T-helper 2 cell treated with Interferon-gamma antibody and Interleukin-4, amounts not matched to agents 5 μg/mL and 100 μg/mL, for 36 hours (primary cell): ENCODE measurements at regions not wholly inside any gene's neighbourhood (a gene's known extent, or its start where the extent isn't known, plus 50 kb on each side); places are given as distances from the start of the nearest gene placed in this dataset.

Experiments used
- DNase-seq: peaks from one replicate; pipeline ENCODE4 v3.0.0; 2021; ENCODE audit warnings: low spot score
- H3K27ac Mint-ChIP-seq: one replicate; pipeline ENCODE4 v1.8.0; 2021; ENCODE audit warnings: mild to moderate bottlenecking, mixed read lengths
- H3K27me3 Mint-ChIP-seq: one replicate; pipeline ENCODE4 v1.8.0; 2021; ENCODE audit warnings: low read depth, mixed read lengths
- H3K36me3 Mint-ChIP-seq: one replicate; pipeline ENCODE4 v1.8.0; 2021; ENCODE audit warnings: low read depth, mixed read lengths
- H3K4me1 Mint-ChIP-seq: one replicate; pipeline ENCODE4 v1.8.0; 2021; ENCODE audit warnings: low read depth, mixed read lengths
- H3K4me3 Mint-ChIP-seq: one replicate; pipeline ENCODE4 v1.8.0; 2022; ENCODE audit warnings: mild to moderate bottlenecking, moderate library complexity, mixed read lengths
- H3K9me3 Mint-ChIP-seq: one replicate; pipeline ENCODE4 v1.8.0; 2021; ENCODE audit warnings: mixed read lengths

- Mint-ChIP-seq H3K4me3 (no peak overlapping the region), H3K27me3 (peaks cover 7% of the 10 kb centered on the region), H3K9me3 (no peaks in the 10 kb centered on the region)
Observed at GRCh38 chr13:79674765-79675515, 194.0 kb downstream of the NDFIP2 start.

GRCh38 chr13:79673993-79674377 lies 193.0 kb downstream of the NDFIP2 start:
- no peak for DNase-seq
- no peaks in the 10 kb centered on the region for H3K9me3 Mint-ChIP-seq
- H3K27ac Mint-ChIP-seq, result no peak overlapping the region
- H3K27me3 Mint-ChIP-seq, result peaks cover 8% of the 10 kb centered on the region
- H3K4me3 Mint-ChIP-seq, result no peak overlapping the region
- H3K4me1 Mint-ChIP-seq, result no peaks in the 10 kb centered on the region
- no peaks in the 10 kb centered on the region for H3K36me3 Mint-ChIP-seq

More at GRCh38 chr13:79674765-79675515, 194.0 kb downstream of the NDFIP2 start:
- no peak overlapping the region for H3K27ac Mint-ChIP-seq
- DNase-seq, result no peak
- no peaks in the 10 kb centered on the region for H3K36me3 Mint-ChIP-seq
- H3K4me1 Mint-ChIP-seq, result no peaks in the 10 kb centered on the region

- DNase-seq, result no peak
- Mint-ChIP-seq H3K9me3 (no peaks in the 10 kb centered on the region), H3K27ac (no peak overlapping the region), H3K4me1 (no peaks in the 10 kb centered on the region), H3K27me3 (peaks cover 6% of the 10 kb centered on the region), H3K36me3 (no peaks in the 10 kb centered on the region), H3K4me3 (no peak overlapping the region)
Observed at GRCh38 chr13:79673310-79673992, 192.5 kb downstream of the NDFIP2 start.

GRCh38 chr13:79671420-79671819 lies 190.5 kb downstream of the NDFIP2 start:
- Mint-ChIP-seq H3K4me1 (no peaks in the 10 kb centered on the region), H3K4me3 (no peak overlapping the region), H3K27me3 (peaks cover 6% of the 10 kb centered on the region), H3K9me3 (no peaks in the 10 kb centered on the region), H3K36me3 (no peaks in the 10 kb centered on the region), H3K27ac (no peak overlapping the region)
- no peak for DNase-seq

- Mint-ChIP-seq H3K27me3 (peaks cover 9% of the 10 kb centered on the region), H3K27ac (no peak overlapping the region), H3K36me3 (no peaks in the 10 kb centered on the region), H3K4me1 (no peaks in the 10 kb centered on the region), H3K9me3 (no peaks in the 10 kb centered on the region), H3K4me3 (no peak overlapping the region)
- DNase-seq, result no peak
Observed at GRCh38 chr13:79668201-79668752, 187.3 kb downstream of the NDFIP2 start.

- H3K27me3 Mint-ChIP-seq, result peaks cover 9% of the 10 kb centered on the region
- H3K9me3 Mint-ChIP-seq, result no peaks in the 10 kb centered on the region
- no peak overlapping the region for H3K4me3 Mint-ChIP-seq
- no peaks in the 10 kb centered on the region for H3K36me3 Mint-ChIP-seq
- H3K27ac Mint-ChIP-seq, result no peak overlapping the region
- no peak for DNase-seq
- H3K4me1 Mint-ChIP-seq, result peaks cover under 1% of the 10 kb centered on the region
Observed at GRCh38 chr13:79667771-79668170, 186.8 kb downstream of the NDFIP2 start.

GRCh38 chr13:79663977-79664636 lies 183.2 kb downstream of the NDFIP2 start:
- DNase-seq, result no peak
- Mint-ChIP-seq H3K27ac (no peak overlapping the region), H3K4me3 (no peak overlapping the region), H3K4me1 (peaks cover 2% of the 10 kb centered on the region), H3K9me3 (no peaks in the 10 kb centered on the region), H3K36me3 (no peaks in the 10 kb centered on the region), H3K27me3 (peaks cover 5% of the 10 kb centered on the region)

GRCh38 chr13:79663435-79663834 lies 182.5 kb downstream of the NDFIP2 start:
- Mint-ChIP-seq H3K36me3 (no peaks in the 10 kb centered on the region), H3K4me1 (peaks cover 2% of the 10 kb centered on the region), H3K27me3 (peaks cover 6% of the 10 kb centered on the region), H3K9me3 (no peaks in the 10 kb centered on the region), H3K27ac (no peak overlapping the region), H3K4me3 (no peak overlapping the region)
- no peak for DNase-seq

- H3K9me3 Mint-ChIP-seq, result no peaks in the 10 kb centered on the region
- no peak overlapping the region for H3K4me3 Mint-ChIP-seq
- H3K27me3 Mint-ChIP-seq, result peaks cover 6% of the 10 kb centered on the region
- peaks cover 2% of the 10 kb centered on the region for H3K4me1 Mint-ChIP-seq
- DNase-seq, result no peak
- no peaks in the 10 kb centered on the region for H3K36me3 Mint-ChIP-seq
- no peak overlapping the region for H3K27ac Mint-ChIP-seq
Observed at GRCh38 chr13:79662882-79663281, 181.9 kb downstream of the NDFIP2 start.

GRCh38 chr13:79660361-79660760 lies 179.4 kb downstream of the NDFIP2 start:
- Mint-ChIP-seq H3K4me1 (peaks cover 2% of the 10 kb centered on the region), H3K27me3 (peaks cover 6% of the 10 kb centered on the region), H3K36me3 (no peaks in the 10 kb centered on the region), H3K4me3 (no peak overlapping the region), H3K9me3 (no peaks in the 10 kb centered on the region), H3K27ac (no peak overlapping the region)
- no peak for DNase-seq

- Mint-ChIP-seq H3K9me3 (no peaks in the 10 kb centered on the region), H3K4me3 (no peak overlapping the region), H3K27me3 (peaks cover 5% of the 10 kb centered on the region), H3K27ac (no peak overlapping the region), H3K36me3 (no peaks in the 10 kb centered on the region), H3K4me1 (peaks cover 2% of the 10 kb centered on the region)
- DNase-seq, result no peak
Observed at GRCh38 chr13:79659121-79659521, 178.2 kb downstream of the NDFIP2 start.

- H3K4me1 Mint-ChIP-seq, result peaks cover 2% of the 10 kb centered on the region
Observed at GRCh38 chr13:79658333-79658975, 177.5 kb downstream of the NDFIP2 start.

GRCh38 chr13:79655509-79655908 lies 174.6 kb downstream of the NDFIP2 start:
- Mint-ChIP-seq H3K36me3 (no peaks in the 10 kb centered on the region), H3K9me3 (no peaks in the 10 kb centered on the region), H3K27me3 (peaks cover 7% of the 10 kb centered on the region), H3K27ac (no peak overlapping the region), H3K4me3 (no peak overlapping the region), H3K4me1 (no peaks in the 10 kb centered on the region)
- no peak for DNase-seq

More at GRCh38 chr13:79658333-79658975, 177.5 kb downstream of the NDFIP2 start:
- Mint-ChIP-seq H3K27me3 (peaks cover 6% of the 10 kb centered on the region), H3K36me3 (no peaks in the 10 kb centered on the region), H3K27ac (no peak overlapping the region), H3K9me3 (no peaks in the 10 kb centered on the region), H3K4me3 (no peak overlapping the region)
- DNase-seq, result no peak
